H1 (cell line): ENCODE measurements at regions not wholly inside any gene's neighbourhood (a gene's known extent, or its start where the extent isn't known, plus 50 kb on each side); places are given as distances from the start of the nearest gene placed in this dataset.

Experiments used
- CTCF ChIA-PET: fragments of 300-600 bp; sonication (Branson Sonifier 250); formaldehyde crosslinking; loops from one replicate; lab custom pipeline; 2021; ENCODE audit not compliant: partially characterized antibody; lab: Charles Lee
- POLR2A ChIA-PET: fragments of 300-600 bp; sonication (Branson Sonifier 250); formaldehyde crosslinking; loops from one replicate; lab custom pipeline; 2021; ENCODE audit warnings: inconsistent platforms; ENCODE audit not compliant: partially characterized antibody; lab: Charles Lee
- DNase-seq, 2 experiments: peaks; one replicate each; pipeline versions ENCODE4 v3.0.0 to v3.0.0-alpha.2; 2010 to 2022; ENCODE audit warnings: low spot score in 2 of 2, low read depth in 1 of 2, mixed read lengths in 1 of 2
- FAIRE-seq: peaks from 2 replicates; lab custom pipeline; 2011; peaks lifted over from hg19 to GRCh38; lab: Jason Lieb, UNC
- H2AFZ ChIP-seq: 2 replicates; pipeline ENCODE4 v1.8.1; 2012; ENCODE audit warnings: low read length, inconsistent platforms
- H2AK5ac ChIP-seq: 2 replicates; pipeline ENCODE4 v1.6.1; 2013; ENCODE audit warnings: low read depth, low read length
- H2BK120ac ChIP-seq: replicated peaks from 2 replicates; pipeline ENCODE3; 2013; ENCODE audit warnings: low read depth, low read length, inconsistent platforms
- H2BK12ac ChIP-seq: 2 replicates; pipeline ENCODE4 v1.6.1; 2013; ENCODE audit warnings: low read depth, low read length
- H2BK15ac ChIP-seq: 2 replicates; pipeline ENCODE4 v1.6.1; 2013; ENCODE audit warnings: low read length
- H2BK20ac ChIP-seq: 2 replicates; pipeline ENCODE4 v1.6.1; 2013; ENCODE audit warnings: low read length
- H2BK5ac ChIP-seq: 2 replicates; pipeline ENCODE4 v1.6.1; 2013; ENCODE audit warnings: low read depth, low read length
- H3K14ac ChIP-seq: 2 replicates; pipeline ENCODE4 v1.6.1; 2013; ENCODE audit warnings: inconsistent platforms; ENCODE audit not compliant: insufficient read length
- H3K18ac ChIP-seq: 2 replicates; pipeline ENCODE4 v1.6.1; 2013; ENCODE audit warnings: low read length; ENCODE audit errors: extremely low read depth
- H3K23ac ChIP-seq: 2 replicates; pipeline ENCODE4 v1.6.1; 2013; ENCODE audit warnings: inconsistent platforms; ENCODE audit not compliant: insufficient read length
- H3K23me2 ChIP-seq: 2 replicates; pipeline ENCODE4 v1.6.1; 2013; ENCODE audit warnings: low read depth, low read length
- H3K27ac ChIP-seq: 2 replicates; pipeline ENCODE4 v1.6.1; 2011; ENCODE audit warnings: low read depth, low read length, inconsistent platforms
- H3K27me3 ChIP-seq, 4 experiments: replicated peaks in 1 of 4; 1 replicate in 1 of 4; 2 replicates in 3 of 4; pipeline versions ENCODE4 v1.6.1 to v1.8.1; 2011 to 2013; ENCODE audit warnings: low read length in 3 of 4, mild to moderate bottlenecking in 3 of 4, inconsistent platforms in 2 of 4, mixed read lengths in 2 of 4, moderate library complexity in 1 of 4; ENCODE audit not compliant: control insufficient read depth in 3 of 4, insufficient read depth in 3 of 4; ENCODE audit errors: extremely low read depth in 1 of 4
- H3K36me3 ChIP-seq, 4 experiments: 2 replicates each; pipeline versions ENCODE4 v1.6.1 to v1.8.1; 2011 to 2013; ENCODE audit warnings: mild to moderate bottlenecking in 4 of 4, low read length in 3 of 4, moderate library complexity in 2 of 4, control low read depth in 1 of 4, inconsistent platforms in 1 of 4; ENCODE audit not compliant: insufficient read depth in 4 of 4, control insufficient read depth in 2 of 4
- H3K4ac ChIP-seq: replicated peaks from 2 replicates; pipeline ENCODE3; 2013; ENCODE audit warnings: low read length, low read depth, mixed read lengths, inconsistent platforms; ENCODE audit not compliant: insufficient read length
- H3K4me1 ChIP-seq, 4 experiments: replicated peaks in 1 of 4; 1 replicate in 1 of 4; 2 replicates in 3 of 4; pipeline versions ENCODE4 v1.6.1 to v1.8.1; 2011 to 2013; ENCODE audit warnings: low read length in 3 of 4, inconsistent platforms in 2 of 4, mixed read lengths in 1 of 4; ENCODE audit not compliant: insufficient read depth in 4 of 4, control insufficient read depth in 3 of 4
- H3K4me2 ChIP-seq, 2 experiments: 2 replicates each; pipeline versions ENCODE4 v1.6.1 to v1.8.1; 2011 to 2013; ENCODE audit warnings: low read depth in 2 of 2, low read length in 2 of 2, control low read depth in 1 of 2, inconsistent platforms in 1 of 2, mild to moderate bottlenecking in 1 of 2; ENCODE audit not compliant: insufficient read depth in 1 of 2
- H3K4me3 ChIP-seq, 4 experiments: fragments of 200-600, 300-600 bp in 1 of 4; sonication (generic), shearing (Covaris generic), sonication (Bioruptor Twin) in 1 of 4; 2 replicates each; pipeline versions ENCODE4 v1.5.1 to v1.8.1; 2011 to 2016; ENCODE audit warnings: low read length in 4 of 4, low read depth in 3 of 4, control low read depth in 2 of 4, inconsistent platforms in 2 of 4, mild to moderate bottlenecking in 2 of 4, mixed read lengths in 1 of 4, moderate library complexity in 1 of 4; ENCODE audit not compliant: insufficient read depth in 2 of 4; ENCODE audit errors: extremely low read depth in 1 of 4
- H3K56ac ChIP-seq: replicated peaks from 2 replicates; pipeline ENCODE3; 2013; ENCODE audit warnings: low read depth, mild to moderate bottlenecking, mixed read lengths, low read length, inconsistent platforms; ENCODE audit not compliant: insufficient read length
- H3K79me1 ChIP-seq: 2 replicates; pipeline ENCODE4 v1.6.1; 2013; ENCODE audit warnings: low read depth, low read length, control low read depth
- H3K79me2 ChIP-seq, 2 experiments: 2 replicates each; pipeline versions ENCODE4 v1.6.1 to v1.8.1; 2012 to 2013; ENCODE audit warnings: low read length in 2 of 2, mild to moderate bottlenecking in 2 of 2, inconsistent platforms in 1 of 2; ENCODE audit not compliant: insufficient read depth in 2 of 2, control insufficient read depth in 1 of 2
- H3K9ac ChIP-seq, 4 experiments: replicated peaks in 1 of 4; 1 replicate in 1 of 4; 2 replicates in 3 of 4; pipeline versions ENCODE4 v1.6.1 to v1.8.1; 2011 to 2013; ENCODE audit warnings: low read depth in 3 of 4, low read length in 3 of 4, control low read depth in 2 of 4, mild to moderate bottlenecking in 2 of 4, moderate library complexity in 2 of 4, inconsistent platforms in 1 of 4; ENCODE audit errors: extremely low read depth in 1 of 4
- H3K9me3 ChIP-seq, 2 experiments: 2 replicates each; pipeline versions ENCODE4 v1.6.1 to v1.8.1; 2012 to 2013; ENCODE audit warnings: mild to moderate bottlenecking in 2 of 2, moderate library complexity in 2 of 2, control low read depth in 1 of 2, inconsistent platforms in 1 of 2, low read depth in 1 of 2, low read length in 1 of 2, mixed read lengths in 1 of 2; ENCODE audit not compliant: insufficient read depth in 2 of 2
- H4K20me1 ChIP-seq, 2 experiments: replicated peaks in 1 of 2; 2 replicates each; pipeline versions ENCODE3 to v1.8.1; 2011 to 2013; ENCODE audit warnings: inconsistent platforms in 2 of 2, low read length in 2 of 2, mild to moderate bottlenecking in 1 of 2; ENCODE audit not compliant: insufficient read depth in 2 of 2, control insufficient read depth in 1 of 2
- H4K5ac ChIP-seq: 2 replicates; pipeline ENCODE4 v1.6.1; 2013; ENCODE audit warnings: low read length, low read depth, mixed read lengths, inconsistent platforms; ENCODE audit not compliant: insufficient read length
- H4K8ac ChIP-seq: 2 replicates; pipeline ENCODE4 v1.8.0; 2013; ENCODE audit warnings: mild to moderate bottlenecking, moderate library complexity, low read length, inconsistent platforms; ENCODE audit not compliant: insufficient read depth; ENCODE audit errors: extremely low read depth
- H4K91ac ChIP-seq: replicated peaks from 2 replicates; pipeline ENCODE3; 2013; ENCODE audit warnings: low read length, mixed read lengths, inconsistent platforms; ENCODE audit not compliant: insufficient read length
- CHD2 ChIP-seq: IDR thresholded peaks from 2 replicates; pipeline ENCODE4 v1.6.1; 2012; ENCODE audit warnings: low read length, improper control_type of control experiment
- MAFK ChIP-seq: IDR thresholded peaks from 2 replicates; pipeline ENCODE4 v1.6.1; 2012; ENCODE audit warnings: low read depth, mild to moderate bottlenecking, improper control_type of control experiment, low read length
- SIN3A ChIP-seq, 2 experiments: IDR thresholded peaks in 1 of 2; conservative IDR thresholded peaks in 1 of 2; 2 replicates each; pipeline ENCODE4 v1.6.1; 2011 to 2012; ENCODE audit warnings: low read length in 2 of 2, improper control_type of control experiment in 1 of 2, low read depth in 1 of 2, mild to moderate bottlenecking in 1 of 2
- WGBS, 2 experiments: shearing (Covaris generic) in 1 of 2; methylation state at CpG; one replicate each; pipeline versions ENCODE4 v1.1.6 to v1.1.7; 2013 to 2015; ENCODE audit warnings: low lambda C conversion rate in 2 of 2, mixed read lengths in 2 of 2, inconsistent platforms in 1 of 2, low coverage in 1 of 2, missing lambda C conversion rate in 1 of 2; ENCODE audit not compliant: insufficient replicate concordance in 2 of 2, insufficient coverage in 1 of 2, insufficient read length in 1 of 2; ENCODE audit errors: extremely low coverage in 1 of 2, missing lambda C conversion rate in 1 of 2; 5-methylcytosine and 5-hydroxymethylcytosine counted together

GRCh38 chr14:82045339-82045738 is 511.7 kb upstream of the SEL1L start:
- CTCF ChIA-PET, result no interaction called here
- Histone ChIP-seq H3K27me3 (no peaks in the 10 kb centered on the region), H2BK15ac (no peak overlapping the region), H3K23ac (no peak overlapping the region), H4K91ac (no peak overlapping the region), H3K36me3 (no peaks in the 10 kb centered on the region), H2AK5ac (no peak overlapping the region), H3K27ac (no peak overlapping the region), H4K8ac (no peak overlapping the region), H2BK120ac (no peak overlapping the region), H2AFZ (no peak overlapping the region), H3K9me3 (no peaks in the 10 kb centered on the region), H3K56ac (no peak overlapping the region), H4K5ac (no peak overlapping the region), H3K23me2 (no peaks in the 10 kb centered on the region), H2BK12ac (no peak overlapping the region), H3K9ac (no peak overlapping the region), H3K14ac (no peak overlapping the region), H3K79me1 (no peaks in the 10 kb centered on the region), H2BK20ac (no peak overlapping the region), H3K79me2 (no peaks in the 10 kb centered on the region), H2BK5ac (no peak overlapping the region), H3K4me2 (no peak overlapping the region), H3K4me3 (no peak overlapping the region), H3K4me1 (no peaks in the 10 kb centered on the region), H3K4ac (no peak overlapping the region), H4K20me1 (no peaks in the 10 kb centered on the region), H3K18ac (no peak overlapping the region)
- DNase-seq (no peak), FAIRE-seq (no peak)
- 84% methylated on average over 1 of the region's 1 CpG; no CpG with 5 or more reads in 1 of the 2 experiments for WGBS, 2 experiments
- POLR2A ChIA-PET, result no interaction called here
- TF ChIP-seq SIN3A (conservative IDR thresholded peaks at IDR 0.05 in 1 of 2, IDR thresholded peaks at IDR 0.05 in 1 of 2; ENCODE audit: low read depth in 1 of 2, low read length in 2 of 2), result no peak
- no peak for TF ChIP-seq MAFK
- TF ChIP-seq CHD2, result no peak
